ENCODE measurements at regions not wholly inside any gene's neighbourhood (a gene's known extent, or its start where the extent isn't known, plus 50 kb on each side); places are given as distances from the start of the nearest gene placed in this dataset.

DNA sequence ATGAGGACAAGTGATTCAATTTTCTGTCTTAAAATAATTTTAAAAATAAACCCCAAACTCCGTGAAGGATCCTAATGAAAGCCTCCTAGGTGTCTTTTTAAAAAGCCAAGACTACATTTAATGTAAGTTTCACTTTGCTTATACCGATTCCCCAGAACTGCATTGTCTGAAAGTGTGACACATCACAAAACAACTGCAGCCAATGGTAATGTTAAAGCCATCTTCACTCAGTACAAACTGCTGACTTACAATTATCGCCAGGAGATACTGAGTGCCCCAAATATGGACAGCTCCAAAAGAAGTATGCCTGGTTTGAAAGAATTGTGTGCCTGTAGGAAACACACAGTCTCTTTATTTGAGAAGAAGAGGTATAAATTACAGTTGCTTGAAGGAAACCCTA lies 73.7 kb upstream of the SPANXB1 start:
- no peak for TF ChIP-seq CTCF (IDR thresholded peaks at IDR 0.05; ENCODE audit: extremely low read depth in 1 of 2, insufficient read depth in 1 of 2, low read depth in 1 of 2, low read length in 2 of 2)
- TF ChIP-seq POLR2A (IDR thresholded peaks at IDR 0.05; ENCODE audit: low read depth, low read length) = no peak
- no peak for TF ChIP-seq MAX (IDR thresholded peaks at IDR 0.05; ENCODE audit: insufficient read depth, insufficient read length)
- TF ChIP-seq EZH2 (IDR thresholded peaks at IDR 0.05; ENCODE audit: borderline replicate concordance, low read depth, low read length, severe bottlenecking) = no peak
- no peak for TF ChIP-seq JUN (IDR thresholded peaks at IDR 0.05; ENCODE audit: borderline replicate concordance, insufficient read depth, insufficient read length, low read depth)
